HAP-1 (cell line): ENCODE measurements at regions not wholly inside any gene's neighbourhood (a gene's known extent, or its start where the extent isn't known, plus 50 kb on each side); places are given as distances from the start of the nearest gene placed in this dataset.

Experiments
- DNase-seq, 2 experiments: peaks; one replicate each; pipeline ENCODE4 v3.0.0-alpha.2; 2016 to 2020; ENCODE audit warnings: low spot score in 2 of 2
- H3K27me3 ChIP-seq: fragments of 250-450 bp; sonication (Bioruptor Pico); 2 replicates; pipeline ENCODE4 v1.5.1; 2020; ENCODE audit warnings: low read depth, mild to moderate bottlenecking, moderate library complexity
- H3K36me3 ChIP-seq: fragments of 250-450 bp; sonication (Bioruptor Pico); replicated peaks from 2 replicates; pipeline ENCODE4 v1.5.1; 2020; ENCODE audit warnings: mild to moderate bottlenecking
- H3K4me1 ChIP-seq: fragments of 250-450 bp; sonication (Bioruptor Pico); 2 replicates; pipeline ENCODE4 v1.5.1; 2020; ENCODE audit warnings: mild to moderate bottlenecking
- H3K4me3 ChIP-seq: fragments of 250-450 bp; sonication (Bioruptor Pico); 2 replicates; pipeline ENCODE4 v1.5.1; 2020; ENCODE audit warnings: mild to moderate bottlenecking, moderate library complexity
- H3K9me3 ChIP-seq: fragments of 250-450 bp; sonication (Bioruptor Pico); 2 replicates; pipeline ENCODE4 v1.5.1; 2020; ENCODE audit warnings: mild to moderate bottlenecking, moderate library complexity
- in situ Hi-C: fragments of 300-500 bp; cut with MboI; formaldehyde crosslinking; loops from 3 replicates; pipeline ENCODE4 v1.14.3; 2020; ENCODE audit warnings: low sequenced_read_pairs, inconsistent platforms, mixed read lengths

GRCh38 chr4:74878323-74878722 lies 54.6 kb upstream of the PARM1 start:
- H3K9me3 ChIP-seq, result no peaks in the 10 kb centered on the region
- DNase-seq, result no peak
- H3K4me3 ChIP-seq, result no peak overlapping the region
- H3K36me3 ChIP-seq, result no peaks in the 10 kb centered on the region
- in situ Hi-C loops, result loop anchor here (25.0 kb wide), 2 partner anchors 409 to 609 kb away; no protein-coding TSS in a partner anchor
- no peaks in the 10 kb centered on the region for H3K27me3 ChIP-seq
- no peaks in the 10 kb centered on the region for H3K4me1 ChIP-seq

DNA sequence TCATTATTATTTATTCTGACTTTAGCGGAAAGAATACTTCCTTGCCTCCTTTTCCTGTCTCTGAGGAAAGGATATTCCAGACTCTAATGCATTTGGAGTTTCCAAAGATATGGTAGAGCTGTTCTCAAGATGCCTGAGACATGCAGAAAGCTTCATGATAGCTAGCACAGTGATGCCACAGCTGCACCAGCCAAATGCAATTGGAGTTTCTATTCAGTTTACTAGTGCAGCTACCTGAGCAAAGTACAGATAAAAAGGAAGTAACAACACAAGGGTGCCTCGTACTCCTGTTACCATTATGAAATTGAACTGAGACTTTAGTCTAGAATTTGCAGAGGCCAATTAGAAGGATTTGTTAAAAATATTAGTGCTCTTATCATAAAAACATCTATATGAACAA lies 57.5 kb upstream of the PARM1 start:
- Histone ChIP-seq H3K36me3 (no peaks in the 10 kb centered on the region), H3K27me3 (no peaks in the 10 kb centered on the region), H3K4me3 (no peak overlapping the region), H3K4me1 (no peaks in the 10 kb centered on the region), H3K9me3 (no peaks in the 10 kb centered on the region)
- DNase-seq, result no peak
- in situ Hi-C loops, result loop anchor here (25.0 kb wide), 2 partner anchors 412 to 612 kb away; no protein-coding TSS in a partner anchor

GRCh38 chr4:74874753-74875367 lies 58.1 kb upstream of the PARM1 start:
- Histone ChIP-seq H3K4me3 (no peak overlapping the region), H3K27me3 (no peaks in the 10 kb centered on the region), H3K36me3 (no peaks in the 10 kb centered on the region), H3K4me1 (no peaks in the 10 kb centered on the region), H3K9me3 (no peaks in the 10 kb centered on the region)
- in situ Hi-C loops, result loop anchor here (25.0 kb wide), 2 partner anchors 412 to 612 kb away; no protein-coding TSS in a partner anchor
- DNase-seq, result peak; percentile 56 to 81

DNA sequence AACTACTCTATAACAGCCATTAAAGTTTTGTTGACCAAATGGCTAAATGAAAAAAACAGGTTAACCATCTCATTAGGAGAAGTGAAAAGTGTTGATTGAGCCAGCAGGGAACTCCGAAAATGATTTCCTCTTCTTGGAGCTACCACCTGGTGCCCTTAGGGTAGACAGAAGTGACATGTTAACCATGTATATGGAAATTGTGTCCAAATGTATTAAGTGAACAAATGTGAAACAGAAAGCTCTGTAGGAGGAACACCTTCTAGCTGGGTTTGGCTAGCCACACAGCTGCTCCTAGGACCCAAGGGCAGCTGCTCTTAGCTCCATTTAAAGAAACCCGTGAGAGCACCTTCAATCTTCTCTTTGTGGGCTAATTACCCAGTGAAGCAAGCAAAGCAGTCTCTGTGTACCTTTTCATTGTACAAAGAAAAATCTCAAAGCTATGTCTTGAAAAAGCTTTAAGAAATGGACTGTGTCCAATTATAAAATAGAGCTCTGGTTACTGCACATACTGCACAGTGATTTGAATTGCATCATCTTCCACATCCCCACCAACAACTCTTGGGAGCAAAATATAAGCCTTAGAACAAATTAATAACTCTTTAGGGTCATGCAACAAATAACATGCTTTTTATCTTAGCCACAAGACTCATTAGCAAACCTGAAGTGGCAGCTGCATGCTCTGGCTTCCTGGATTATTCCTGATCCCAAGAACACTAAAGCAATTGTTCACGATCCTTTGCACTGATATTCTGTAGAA lies 59.2 kb upstream of the PARM1 start:
- Histone ChIP-seq H3K36me3 (no peaks in the 10 kb centered on the region), H3K9me3 (no peaks in the 10 kb centered on the region), H3K27me3 (no peaks in the 10 kb centered on the region), H3K4me1 (no peaks in the 10 kb centered on the region), H3K4me3 (no peak overlapping the region)
- in situ Hi-C loops, result no loop called here
- DNase-seq, result no peak

- no peak for DNase-seq
- in situ Hi-C loops, result no loop called here
- H3K27me3 ChIP-seq, result 0 out of 2 replicates have a peak, but pooled peaks cover 2% of the 10 kb centered on the region
Observed at GRCh38 chr4:74858921-74859562, 64.7 kb upstream of the BTC start.

DNA sequence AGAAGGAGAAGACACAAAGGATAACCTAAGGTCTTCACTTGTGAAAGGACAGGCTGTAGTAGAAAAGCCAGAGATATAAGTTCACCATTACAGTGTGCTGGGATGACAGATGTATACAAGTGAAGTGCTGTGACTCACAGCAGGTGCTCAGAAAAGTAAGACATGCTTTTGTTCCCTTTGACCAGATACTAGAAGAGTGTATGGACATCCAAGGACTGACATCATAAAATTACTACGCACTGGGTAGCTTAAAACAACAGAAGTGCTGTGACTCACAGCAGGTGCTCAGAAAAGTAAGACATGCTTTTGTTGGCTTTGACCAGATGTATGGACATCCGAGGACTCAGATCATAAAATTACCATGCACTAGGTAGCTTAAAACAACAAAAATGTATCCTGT lies 61.6 kb upstream of the BTC start:
- H3K9me3 ChIP-seq, result no peaks in the 10 kb centered on the region
- DNase-seq, result no peak
- H3K4me3 ChIP-seq, result no peak overlapping the region
- in situ Hi-C loops, result no loop called here
- H3K4me1 ChIP-seq, result no peaks in the 10 kb centered on the region
- peaks cover 7% of the 10 kb centered on the region for H3K27me3 ChIP-seq
- H3K36me3 ChIP-seq, result no peaks in the 10 kb centered on the region

More at GRCh38 chr4:74858921-74859562, 64.7 kb upstream of the BTC start:
- no peaks in the 10 kb centered on the region for H3K9me3 ChIP-seq
- no peaks in the 10 kb centered on the region for H3K36me3 ChIP-seq
- no peaks in the 10 kb centered on the region for H3K4me1 ChIP-seq
- no peak overlapping the region for H3K4me3 ChIP-seq

DNA sequence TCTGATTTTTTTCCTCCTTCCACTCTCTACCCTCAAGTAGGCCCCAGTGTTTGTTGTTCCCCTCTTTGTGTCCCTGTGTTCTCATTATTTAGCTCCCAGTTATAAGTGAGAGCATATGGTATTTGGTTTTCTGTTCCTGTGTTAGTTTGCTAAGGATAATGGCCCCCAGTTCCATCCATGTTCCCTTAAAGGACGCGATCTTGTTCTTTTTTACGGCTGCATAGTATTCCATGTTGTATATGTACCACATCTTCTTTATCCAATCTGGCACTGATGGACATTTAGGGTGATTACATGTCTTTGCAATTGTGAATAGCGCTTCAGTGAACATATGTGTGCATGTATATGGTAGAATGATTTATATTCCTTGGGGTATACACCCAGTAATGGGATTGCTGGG lies 54.5 kb upstream of the BTC start:
- DNase-seq, result no peak
- in situ Hi-C loops, result no loop called here
- Histone ChIP-seq H3K4me3 (no peak overlapping the region), H3K4me1 (no peaks in the 10 kb centered on the region), H3K27me3 (peaks cover 7% of the 10 kb centered on the region), H3K9me3 (no peaks in the 10 kb centered on the region), H3K36me3 (no peaks in the 10 kb centered on the region)

- no peak for DNase-seq
- no peaks in the 10 kb centered on the region for H3K36me3 ChIP-seq
- H3K4me3 ChIP-seq, result no peak overlapping the region
- H3K9me3 ChIP-seq, result no peaks in the 10 kb centered on the region
- no peaks in the 10 kb centered on the region for H3K27me3 ChIP-seq
- no peaks in the 10 kb centered on the region for H3K4me1 ChIP-seq
- in situ Hi-C loops, result no loop called here
Observed at GRCh38 chr4:74845834-74846233, 51.5 kb upstream of the BTC start.
